ENCODE measurements at regions not wholly inside any gene's neighbourhood (a gene's known extent, or its start where the extent isn't known, plus 50 kb on each side); places are given as distances from the start of the nearest gene placed in this dataset.
"Not testable (repeated sequence)": the region's sequence is repeated elsewhere in the genome, so short reads cannot be mapped to it uniquely, and the experiment has no call there.

DNA sequence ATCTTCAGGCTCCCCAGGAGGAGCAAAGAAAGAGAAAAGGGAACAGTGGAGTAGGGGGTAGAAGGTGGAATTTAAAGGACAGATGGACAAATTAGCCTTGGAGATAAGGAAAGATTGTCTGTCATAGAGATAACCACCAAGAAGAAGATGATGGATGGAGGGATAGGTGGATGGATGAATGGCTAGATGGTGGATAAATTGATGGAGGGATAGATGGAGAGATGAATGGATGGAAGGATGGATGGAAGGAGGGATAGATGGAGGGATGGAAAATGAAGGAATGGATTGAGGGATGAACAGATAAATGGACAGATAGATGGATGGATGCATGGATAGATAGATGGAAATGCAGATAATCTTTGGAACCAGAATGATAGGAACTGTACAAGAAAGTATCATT, 102.8 kb downstream of the TNFAIP3 start:
- DNase-seq, result no peak

GRCh38 chr6:137970368-137970767, 103.3 kb downstream of the TNFAIP3 start:
- peak; percentile 20 for DNase-seq

DNA sequence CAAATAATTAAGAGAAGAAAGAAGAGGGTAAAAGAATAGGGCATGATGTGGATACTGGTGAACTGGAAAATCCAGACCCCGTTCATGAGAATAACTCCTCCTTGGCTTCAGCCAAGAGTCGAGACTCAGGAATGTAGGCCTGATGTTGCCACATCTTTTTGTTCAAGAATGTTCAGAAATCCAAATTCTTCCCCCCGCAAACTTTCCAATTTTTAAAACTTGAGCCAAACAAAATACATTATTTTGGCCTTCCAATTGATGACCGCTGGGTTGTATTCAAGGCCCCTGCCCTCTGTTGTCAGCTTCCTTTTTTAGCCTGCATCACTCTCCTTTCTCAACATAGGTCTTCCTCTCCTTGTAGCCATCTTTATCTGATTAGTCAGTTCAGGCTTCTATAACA, 106.1 kb downstream of the TNFAIP3 start:
- no peak for DNase-seq

- DNase-seq, result no peak
These were observed 108.3 kb downstream of the TNFAIP3 start for GRCh38 chr6:137975188-137975940.

- DNase-seq, result no peak
These were observed 109.4 kb downstream of the TNFAIP3 start for GRCh38 chr6:137976430-137976829.

GRCh38 chr6:137977206-137977605, 110.1 kb downstream of the TNFAIP3 start:
- DNase-seq, result no peak

DNA sequence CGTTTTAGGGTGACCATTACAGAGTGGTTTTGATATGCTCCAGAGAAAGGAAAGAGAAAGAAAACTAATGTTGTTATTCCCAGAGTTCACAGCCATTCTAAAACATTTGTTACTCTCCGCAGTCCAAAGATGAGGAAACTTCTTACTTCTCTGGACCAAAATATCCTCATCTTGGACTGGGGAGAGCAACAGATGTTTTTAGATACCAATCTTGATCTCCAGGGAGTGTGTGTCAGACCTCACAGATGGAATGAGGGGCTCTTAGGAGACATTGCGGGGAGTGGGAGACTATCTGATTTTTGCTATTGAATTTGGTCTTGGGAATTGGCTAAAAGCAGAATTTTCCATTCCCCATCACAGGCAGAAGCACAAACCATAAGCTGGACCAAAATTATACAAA, 110.8 kb downstream of the TNFAIP3 start:
- no peak for DNase-seq

DNA sequence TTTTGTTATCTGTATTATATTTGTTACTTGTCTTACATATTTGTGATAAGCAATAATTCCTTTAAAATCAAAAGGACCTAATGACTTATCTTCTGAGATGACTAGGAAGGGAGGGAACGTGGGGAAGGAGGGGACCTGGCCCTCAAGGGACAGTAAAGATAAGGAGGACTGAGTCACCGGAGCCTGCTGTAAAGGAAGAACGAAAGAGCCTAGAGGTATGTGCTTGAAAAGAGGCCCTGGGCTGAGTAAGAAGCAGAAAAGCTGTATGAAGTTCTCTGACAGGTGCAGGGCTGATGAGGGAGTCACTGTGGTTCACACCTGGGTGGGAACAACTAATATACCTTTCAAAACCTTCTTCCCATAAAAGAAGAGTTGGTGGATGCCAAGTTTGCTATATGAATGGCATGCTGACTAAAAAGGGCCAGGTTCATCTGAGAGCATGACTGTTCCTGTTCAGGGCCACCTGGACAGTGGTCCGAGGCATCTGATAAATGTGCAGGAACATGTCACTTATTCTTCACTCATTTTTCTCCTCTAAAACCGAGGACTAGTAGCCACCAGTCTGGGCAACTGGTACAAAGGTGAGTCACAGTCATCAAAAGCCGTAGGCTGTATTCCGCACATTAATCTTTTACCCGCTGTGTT, 111.3 kb downstream of the TNFAIP3 start:
- DNase-seq, result no peak

GRCh38 chr6:137979263-137979662, 112.2 kb downstream of the TNFAIP3 start:
- not testable (repeated sequence) for DNase-seq

- DNase-seq, result no peak
These were observed 113.7 kb downstream of the TNFAIP3 start for GRCh38 chr6:137980777-137981176.

DNA sequence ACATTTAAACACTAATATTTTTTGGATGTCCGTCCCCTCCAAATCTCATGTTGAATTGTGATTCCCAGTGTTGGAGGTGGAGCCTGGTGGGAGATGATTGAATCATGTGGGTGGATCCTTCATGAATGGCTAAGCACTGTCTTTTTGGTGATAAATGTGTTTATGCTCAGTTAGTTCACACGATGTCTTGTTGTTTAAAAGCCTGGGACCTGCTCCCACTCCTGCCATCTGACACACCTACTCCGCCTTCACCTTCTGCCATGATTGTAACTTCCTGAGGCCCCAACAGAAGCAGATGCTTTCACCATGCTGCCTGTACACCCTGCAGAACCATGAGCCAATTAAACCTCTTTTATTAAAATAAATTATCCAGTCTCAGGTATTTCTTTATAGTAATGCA, 114.7 kb downstream of the TNFAIP3 start:
- no peak for DNase-seq

DNA sequence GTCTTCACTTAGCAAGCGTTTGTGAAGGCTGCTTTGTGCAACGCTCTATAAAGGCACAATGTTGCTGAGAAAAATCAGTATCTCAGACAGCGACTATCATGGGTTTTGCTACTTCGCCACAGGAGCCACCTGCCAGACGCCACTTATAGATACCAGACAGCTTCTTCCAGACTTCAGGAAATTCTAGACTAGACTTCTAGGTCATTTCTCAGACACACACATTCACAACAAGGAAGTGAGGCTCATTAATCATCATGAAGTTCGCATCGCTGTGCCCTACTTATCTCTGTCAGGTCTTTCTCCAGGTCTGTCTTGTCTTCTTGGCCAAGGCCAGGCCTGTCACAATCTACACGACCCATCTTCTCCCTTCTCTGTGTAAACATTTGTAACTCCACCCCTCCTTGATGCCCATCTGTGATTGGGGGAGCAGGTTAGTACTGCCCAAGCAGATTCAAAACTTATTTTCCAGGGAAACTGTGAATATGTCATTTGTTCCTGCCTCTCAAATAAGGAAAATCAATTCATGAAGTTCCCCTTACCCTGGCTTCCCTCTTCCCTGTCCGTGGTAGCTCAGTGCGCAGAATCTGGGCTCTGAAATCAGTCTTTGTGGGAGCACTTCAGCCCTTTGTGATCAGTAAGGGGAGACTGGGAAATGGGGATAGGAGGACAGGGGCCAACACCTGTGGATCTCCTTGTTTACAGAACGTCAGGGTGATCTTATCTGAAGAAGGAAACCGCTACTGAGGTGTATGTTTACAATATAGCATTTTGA, 115.5 kb downstream of the TNFAIP3 start:
- DNase-seq, result no peak

GRCh38 chr6:137983269-137983668, 116.2 kb downstream of the TNFAIP3 start:
- DNase-seq, result no peak

GRCh38 chr6:137989664-137990063, 117.6 kb downstream of the PERP start:
- DNase-seq, result no peak

- no peak for DNase-seq
These were observed 111.8 kb downstream of the PERP start for GRCh38 chr6:137995371-137995770.

DNA sequence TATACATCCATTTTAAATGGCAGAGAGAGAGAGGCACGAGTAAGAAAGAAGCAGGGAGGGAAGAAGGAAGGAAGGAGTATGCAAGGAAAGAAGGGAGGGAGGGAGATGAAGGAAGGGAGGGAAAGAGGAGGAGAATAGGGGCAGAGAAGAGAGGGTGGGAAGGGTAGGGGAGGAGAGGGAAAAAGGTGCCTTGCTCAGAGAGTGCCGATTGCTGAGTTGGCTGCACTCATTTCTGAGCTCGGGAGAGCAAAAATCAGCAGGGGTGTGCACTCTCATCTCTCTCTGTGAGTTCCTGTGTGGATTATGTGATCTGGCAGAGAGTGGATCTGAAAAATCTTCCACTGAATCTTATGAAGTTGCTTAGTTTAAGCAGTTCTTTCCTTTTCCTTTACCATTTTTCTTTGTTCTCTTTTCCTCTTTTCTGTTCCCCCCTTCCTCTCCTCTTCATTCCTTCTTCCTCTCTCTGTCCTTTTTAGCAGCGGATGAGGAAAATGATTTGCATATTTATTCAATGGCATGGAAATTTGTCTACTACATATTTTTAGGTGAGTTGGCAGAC, 108.7 kb downstream of the PERP start:
- DNase-seq, result no peak

DNA sequence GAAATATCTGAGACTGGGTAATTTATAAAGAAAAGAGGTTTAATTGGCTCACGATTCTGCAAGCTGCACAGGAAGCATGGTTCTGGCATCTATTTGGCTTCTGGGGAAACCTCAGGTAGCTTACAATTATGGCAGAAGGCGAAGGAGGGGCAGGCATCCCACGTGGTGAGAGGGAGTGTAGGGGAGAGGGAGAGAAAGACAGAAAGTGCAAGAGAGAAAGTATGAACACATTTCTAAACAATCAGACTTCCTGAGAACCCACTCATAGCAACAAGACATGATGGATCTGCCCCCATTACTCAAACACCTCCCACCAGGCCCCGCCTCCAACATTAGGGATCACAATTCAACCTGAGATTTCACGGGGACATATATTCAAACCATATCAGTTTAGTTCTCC, 107.4 kb downstream of the PERP start:
- DNase-seq, result no peak

GRCh38 chr6:138000941-138001340, 106.3 kb downstream of the PERP start:
- DNase-seq, result no peak

- DNase-seq, result peak; percentile 68
These were observed 105.4 kb downstream of the PERP start for GRCh38 chr6:138001750-138002349.

- no peak for DNase-seq
These were observed 102.6 kb downstream of the PERP start for GRCh38 chr6:138004430-138005287.

- no peak for DNase-seq
These were observed 101.4 kb downstream of the PERP start for GRCh38 chr6:138005846-138006245.

DNA sequence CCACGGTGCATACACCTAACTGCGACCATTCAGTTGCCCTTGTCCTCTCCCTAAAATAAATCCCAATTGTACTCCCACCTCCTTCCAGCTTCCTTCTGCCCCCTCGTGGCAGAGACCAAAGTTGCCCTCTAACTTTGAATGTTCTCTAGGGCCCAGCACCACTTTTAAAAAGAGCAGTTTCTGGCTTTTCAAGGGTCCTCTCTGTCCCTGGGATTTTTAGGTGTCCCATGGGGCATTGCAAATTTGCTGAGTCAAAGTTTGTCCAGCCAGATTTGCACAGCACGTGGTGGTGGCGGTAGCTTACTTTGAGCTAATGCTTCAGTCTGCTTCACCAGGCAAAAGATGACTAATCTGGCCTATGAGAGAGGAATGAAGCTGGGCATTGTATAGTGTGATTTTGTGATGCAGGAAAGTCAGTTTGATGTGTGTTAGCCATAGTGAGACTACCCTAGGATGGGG, 100.2 kb downstream of the PERP start:
- peak; percentile 20 for DNase-seq
